ENCODE measurements at regions not wholly inside any gene's neighbourhood (a gene's known extent, or its start where the extent isn't known, plus 50 kb on each side); places are given as distances from the start of the nearest gene placed in this dataset.

GRCh38 chr15:31151301-31152233 is 50.0 kb upstream of the TRPM1 start:
- ATAC-seq (peak; percentile 22), DNase-seq (no peak)
- Histone ChIP-seq H3K27me3 (no peaks in the 10 kb centered on the region), H3K27ac (no peak overlapping the region), H3K4me1 (no peaks in the 10 kb centered on the region), H3K4me3 (no peak overlapping the region), H3K9me3 (no peaks in the 10 kb centered on the region), H3K36me3 (no peaks in the 10 kb centered on the region)
- no peak for TF ChIP-seq CTCF (IDR thresholded peaks at IDR 0.05)
- intact Hi-C loops (cut with DNase I): no loop called here

GRCh38 chr15:31153531-31153930 is 52.0 kb upstream of the TRPM1 start:
- Histone ChIP-seq H3K4me3 (no peak overlapping the region), H3K4me1 (no peaks in the 10 kb centered on the region), H3K27ac (no peak overlapping the region), H3K9me3 (no peaks in the 10 kb centered on the region), H3K27me3 (no peaks in the 10 kb centered on the region), H3K36me3 (no peaks in the 10 kb centered on the region)
- no peak for TF ChIP-seq CTCF (IDR thresholded peaks at IDR 0.05)
- intact Hi-C loops (cut with DNase I): no loop called here
- ATAC-seq (no peak), DNase-seq (no peak)

- intact Hi-C loops (cut with DNase I): no loop called here
- no peaks in the 10 kb centered on the region for H3K9me3 ChIP-seq
- ATAC-seq: no peak
- H3K4me3 ChIP-seq: no peak overlapping the region
- no peak for DNase-seq
- H3K4me1 ChIP-seq: no peaks in the 10 kb centered on the region
- no peak for TF ChIP-seq CTCF (IDR thresholded peaks at IDR 0.05)
- H3K27ac ChIP-seq: no peak overlapping the region
- H3K36me3 ChIP-seq: no peaks in the 10 kb centered on the region
- no peaks in the 10 kb centered on the region for H3K27me3 ChIP-seq
Observed at GRCh38 chr15:31155151-31155550, 53.6 kb upstream of the TRPM1 start.

GRCh38 chr15:31156226-31156625 is 54.7 kb upstream of the TRPM1 start:
- ATAC-seq (no peak), DNase-seq (no peak)
- Histone ChIP-seq H3K4me1 (no peaks in the 10 kb centered on the region), H3K27ac (no peak overlapping the region), H3K9me3 (no peaks in the 10 kb centered on the region), H3K36me3 (no peaks in the 10 kb centered on the region), H3K27me3 (no peaks in the 10 kb centered on the region), H3K4me3 (no peak overlapping the region)
- TF ChIP-seq CTCF (IDR thresholded peaks at IDR 0.05): no peak
- intact Hi-C loops (cut with DNase I): no loop called here

- no peaks in the 10 kb centered on the region for H3K9me3 ChIP-seq
- no peak for DNase-seq
- intact Hi-C loops (cut with DNase I): no loop called here
- no peak for ATAC-seq
- H3K4me3 ChIP-seq: no peak overlapping the region
- no peak for TF ChIP-seq CTCF (IDR thresholded peaks at IDR 0.05)
- H3K27ac ChIP-seq: no peak overlapping the region
- H3K36me3 ChIP-seq: no peaks in the 10 kb centered on the region
- no peaks in the 10 kb centered on the region for H3K27me3 ChIP-seq
- H3K4me1 ChIP-seq: no peaks in the 10 kb centered on the region
Observed at GRCh38 chr15:31156808-31157207, 55.3 kb upstream of the TRPM1 start.

Data from upper lobe of right lung (tissue), 1 donor.